GM19438 (cell line): ENCODE measurements at regions not wholly inside any gene's neighbourhood (a gene's known extent, or its start where the extent isn't known, plus 50 kb on each side); places are given as distances from the start of the nearest gene placed in this dataset.

ENCODE experiments used
- ATAC-seq: cut with Tn5 transposase; IDR thresholded peaks from one replicate; pipeline ENCODE4 v1.9.1; 2021; ENCODE audit warnings: low read depth; ENCODE audit not compliant: unreplicated experiment

DNA sequence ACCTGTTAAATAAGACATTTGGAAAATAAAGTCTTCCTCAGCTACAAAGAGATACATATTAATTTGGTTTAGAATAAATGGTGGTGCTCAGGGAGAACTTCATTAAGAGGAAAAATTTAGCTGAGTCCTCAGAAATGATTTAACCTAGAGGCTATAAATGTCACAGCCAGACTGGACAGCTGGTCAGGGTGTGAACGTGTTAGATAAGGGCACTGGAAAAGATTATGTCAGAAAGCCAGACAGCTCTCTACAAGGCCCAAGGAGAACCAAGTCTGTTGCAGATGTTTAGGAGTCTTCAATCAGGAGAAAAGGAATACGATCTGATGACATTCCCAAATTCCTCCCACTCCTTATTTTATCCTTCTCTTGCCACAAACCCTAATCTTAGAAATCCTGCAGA lies 265.2 kb downstream of the MAT2B start:
- ATAC-seq = no peak

DNA sequence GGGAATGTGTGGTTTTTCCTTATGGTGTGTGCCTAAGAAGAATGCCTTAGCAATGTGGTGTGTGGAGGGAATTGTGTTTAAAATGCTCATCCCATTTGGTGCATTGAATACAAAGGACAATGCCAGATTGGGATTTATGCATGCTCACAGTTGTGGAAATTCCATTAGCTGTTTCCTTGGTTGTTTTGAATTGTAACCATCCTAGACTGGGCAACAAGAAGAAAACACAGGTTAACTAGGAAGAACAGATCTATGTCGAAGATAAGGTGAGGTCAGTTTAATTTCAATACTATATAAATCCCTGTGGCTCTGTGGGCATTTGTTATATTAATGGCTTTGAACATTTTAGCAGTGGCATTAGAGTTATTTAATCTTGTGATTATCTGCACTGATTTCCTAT lies 266.8 kb downstream of the MAT2B start:
- ATAC-seq = no peak

DNA sequence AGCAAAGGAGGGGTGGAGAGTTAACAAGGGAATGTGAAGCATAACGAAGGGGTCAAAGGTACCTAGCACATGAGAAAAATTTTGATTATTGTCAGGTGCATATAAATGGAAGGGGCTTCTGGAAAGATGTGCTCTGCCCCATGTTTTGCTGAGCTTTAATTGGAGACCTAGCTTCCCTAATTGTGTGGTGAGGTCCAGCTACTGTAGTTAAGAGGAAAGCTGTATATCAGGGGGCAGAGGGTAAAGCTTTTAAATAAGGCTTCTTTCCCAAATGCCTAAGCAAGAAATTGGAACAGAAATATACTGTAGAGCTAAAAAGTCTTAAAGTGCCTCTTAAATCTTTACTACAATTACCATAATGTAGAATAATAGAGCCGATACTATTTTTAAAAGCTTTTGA lies 267.2 kb downstream of the MAT2B start:
- no peak for ATAC-seq

GRCh38 chr5:163773226-163773625 lies 267.8 kb downstream of the MAT2B start:
- no peak for ATAC-seq

- ATAC-seq = no peak
Observed at GRCh38 chr5:163789870-163790269, 284.5 kb downstream of the MAT2B start.

DNA sequence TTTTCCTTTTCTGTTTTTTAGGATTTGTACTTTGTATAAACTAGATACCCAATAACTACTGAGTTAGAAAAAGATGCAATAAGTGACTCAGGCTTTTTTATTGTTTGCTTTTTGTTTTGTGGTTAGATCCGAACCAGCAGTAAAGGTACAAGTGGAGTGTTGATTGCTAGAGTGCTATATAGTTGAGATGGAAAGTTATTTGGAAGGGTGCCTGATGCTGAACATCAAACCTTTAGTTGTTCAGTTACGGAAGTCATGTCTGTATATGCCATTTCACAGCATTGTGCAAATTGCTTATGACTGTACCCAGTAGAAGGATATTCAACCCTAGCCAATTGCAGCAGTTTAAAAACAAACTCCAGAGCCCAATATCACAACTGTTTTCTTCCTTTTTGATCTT lies 285.1 kb downstream of the MAT2B start:
- no peak for ATAC-seq

GRCh38 chr5:163794993-163795392 lies 289.6 kb downstream of the MAT2B start:
- ATAC-seq = no peak

DNA sequence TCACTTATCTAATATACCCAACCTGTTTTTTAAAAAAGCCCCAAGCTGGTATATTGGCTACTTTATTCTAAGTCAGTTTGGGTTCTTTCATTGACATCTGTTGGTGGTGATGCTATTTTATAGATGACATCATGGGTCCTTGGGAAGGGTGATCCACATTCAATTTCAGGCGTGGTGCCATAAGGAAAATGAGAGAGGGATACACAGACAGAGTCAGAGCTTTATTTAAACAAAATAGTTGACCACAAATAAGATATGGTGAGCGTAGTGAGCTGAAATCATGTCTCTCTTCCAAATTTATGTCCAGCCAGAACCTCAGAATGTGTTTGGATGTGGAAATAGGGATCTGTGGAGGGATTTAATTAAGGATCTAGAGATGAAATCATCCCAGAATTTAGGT lies 302.4 kb downstream of the MAT2B start:
- no peak for ATAC-seq

DNA sequence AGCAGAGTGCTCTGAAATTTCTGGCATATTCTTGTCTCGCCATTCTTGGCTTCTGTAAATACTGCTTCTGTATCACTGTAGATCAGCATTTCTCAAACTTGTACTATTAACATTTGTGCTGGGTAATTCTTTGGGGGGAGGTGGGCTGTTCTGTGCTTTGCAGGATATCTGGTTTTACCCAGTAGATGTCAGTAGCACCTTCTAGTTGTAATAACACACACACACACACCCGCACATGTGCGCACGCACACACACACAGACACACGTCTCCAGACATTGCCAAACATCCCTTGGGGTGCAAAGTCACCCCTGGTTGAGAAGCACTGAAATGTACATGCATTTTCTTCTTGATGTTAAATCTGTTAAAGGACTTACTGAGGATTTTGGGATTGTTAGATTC lies 304.1 kb downstream of the MAT2B start:
- ATAC-seq = no peak

DNA sequence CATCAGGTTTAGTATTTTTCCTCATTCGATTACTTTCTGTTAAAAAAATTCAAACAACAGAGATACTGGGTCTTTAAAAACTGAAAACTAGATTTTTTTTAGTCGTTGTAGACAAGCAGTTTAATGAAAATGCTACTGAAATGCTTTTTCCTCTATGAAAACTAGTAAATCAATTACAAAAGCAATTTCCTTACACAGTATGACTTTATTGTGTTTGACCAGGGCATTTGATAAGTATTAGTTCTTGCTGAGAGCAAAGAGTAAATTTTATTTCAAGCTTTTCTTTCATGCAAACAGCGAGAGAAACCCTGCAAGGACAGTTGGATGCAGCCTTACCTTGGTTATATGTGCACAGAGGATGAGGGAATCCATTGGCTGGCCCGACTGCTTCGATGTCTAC lies 308.5 kb downstream of the MAT2B start:
- ATAC-seq = no peak

DNA sequence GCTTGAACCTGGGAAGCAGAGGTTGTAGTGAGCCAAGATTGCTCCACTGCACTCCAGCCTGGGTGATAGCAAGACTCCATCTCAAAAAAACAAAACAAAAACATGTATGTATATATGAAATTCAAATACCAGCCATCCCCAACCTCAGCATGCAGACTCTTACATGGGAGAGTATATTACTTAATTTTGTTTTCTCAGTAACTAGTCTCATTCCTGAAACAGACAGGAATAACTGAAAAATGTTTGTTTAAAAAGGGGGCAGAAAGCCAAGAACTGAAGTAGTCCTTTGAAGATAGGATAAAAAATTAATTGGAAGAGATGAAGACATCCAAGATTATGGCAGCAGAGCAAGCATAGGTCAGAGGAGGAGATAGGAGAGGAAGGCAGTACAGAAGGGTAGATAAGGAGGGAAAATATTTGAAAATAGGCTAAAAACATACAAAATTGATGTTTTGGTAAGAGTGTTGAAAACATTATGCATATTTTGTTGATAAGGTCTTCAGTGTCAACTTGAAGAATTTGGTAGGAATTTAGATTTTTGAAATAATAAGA lies 309.9 kb downstream of the MAT2B start:
- ATAC-seq = no peak

GRCh38 chr5:163821142-163821541 lies 315.7 kb downstream of the MAT2B start:
- ATAC-seq = no peak

GRCh38 chr5:163822548-163822947 lies 317.1 kb downstream of the MAT2B start:
- ATAC-seq = no peak

DNA sequence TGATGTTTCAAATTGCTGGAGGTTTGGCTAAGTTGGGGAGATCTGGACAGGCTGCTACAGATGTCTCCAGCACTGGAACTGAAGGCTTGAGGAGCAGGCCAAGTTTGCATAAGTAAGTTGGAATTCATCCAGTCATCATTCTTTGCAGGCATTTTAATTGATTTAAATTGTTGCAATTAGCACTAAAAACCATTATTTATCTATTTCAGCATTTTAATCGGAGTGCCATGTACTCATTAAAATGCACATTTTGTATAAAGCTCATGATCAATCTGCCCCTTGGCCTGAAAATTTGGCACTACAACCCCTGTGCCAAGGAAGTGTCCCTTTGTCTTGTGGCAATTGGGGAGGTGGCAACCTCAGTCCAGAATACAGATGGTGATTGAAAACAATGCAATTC lies 320.2 kb downstream of the MAT2B start:
- no peak for ATAC-seq

- ATAC-seq = no peak
Observed at GRCh38 chr5:163826201-163826600, 320.8 kb downstream of the MAT2B start.

GRCh38 chr5:163832155-163832554 lies 326.7 kb downstream of the MAT2B start:
- no peak for ATAC-seq

DNA sequence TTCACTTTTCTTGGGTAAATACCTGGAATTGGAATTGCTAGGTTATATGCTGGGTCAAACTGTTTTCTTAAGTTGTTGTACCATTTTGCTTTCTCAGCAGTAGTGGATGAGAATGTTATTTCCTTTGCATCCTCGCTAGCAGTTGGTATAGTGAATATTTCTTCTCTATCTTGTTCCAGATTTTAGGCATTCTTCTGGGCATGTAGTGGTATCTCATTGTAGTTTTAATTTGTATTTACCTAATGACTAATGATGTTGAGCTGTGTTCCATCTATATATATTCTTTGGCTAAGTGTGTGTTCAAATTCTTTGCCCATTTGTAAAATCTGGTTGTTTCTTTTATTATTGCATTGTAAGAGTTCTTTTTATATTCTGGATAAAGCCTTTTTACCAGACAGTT lies 333.3 kb downstream of the MAT2B start:
- no peak for ATAC-seq

GRCh38 chr5:163846512-163846911 lies 341.1 kb downstream of the MAT2B start:
- ATAC-seq = no peak

- ATAC-seq = no peak
Observed at GRCh38 chr5:163855754-163856153, 350.3 kb downstream of the MAT2B start.

DNA sequence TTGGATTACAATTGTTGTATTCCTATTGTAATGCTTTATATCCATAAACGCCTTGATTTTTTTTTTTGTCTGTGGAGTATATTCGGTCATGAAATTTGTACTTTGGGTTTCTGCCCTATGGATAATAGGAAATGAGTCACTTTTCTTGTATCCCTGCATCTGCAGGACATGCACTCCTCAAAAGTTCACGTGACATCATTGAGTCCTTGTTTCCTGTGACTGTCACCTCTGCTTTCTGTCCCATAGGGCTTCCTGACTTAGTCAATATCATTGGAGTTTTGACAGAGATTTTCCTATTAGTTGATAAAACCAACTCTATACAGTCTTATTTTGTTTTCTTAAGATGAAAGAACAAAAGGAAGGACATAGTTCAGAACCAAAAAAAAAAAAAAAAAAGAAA lies 356.3 kb downstream of the MAT2B start:
- no peak for ATAC-seq

DNA sequence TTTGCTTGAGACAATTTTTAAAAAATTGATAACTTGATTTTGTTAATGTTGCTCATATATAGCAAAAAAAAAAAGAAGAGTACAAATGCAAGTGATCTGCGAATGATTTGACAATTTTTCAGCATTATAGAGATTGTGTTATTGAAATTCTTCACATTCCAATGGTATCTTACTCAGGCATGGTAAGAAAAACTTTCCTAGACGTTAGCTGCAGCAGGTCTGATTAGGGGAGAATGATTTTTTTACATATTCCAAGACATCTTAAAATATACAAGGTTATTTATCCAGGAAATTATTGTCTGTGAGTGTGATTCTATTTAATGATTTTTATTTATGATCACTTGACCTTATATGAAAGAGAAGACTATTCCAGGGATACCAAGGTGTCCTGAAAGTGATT lies 361.9 kb downstream of the MAT2B start:
- no peak for ATAC-seq

- ATAC-seq = no peak
Observed at GRCh38 chr5:163867738-163868137, 362.3 kb downstream of the MAT2B start.

DNA sequence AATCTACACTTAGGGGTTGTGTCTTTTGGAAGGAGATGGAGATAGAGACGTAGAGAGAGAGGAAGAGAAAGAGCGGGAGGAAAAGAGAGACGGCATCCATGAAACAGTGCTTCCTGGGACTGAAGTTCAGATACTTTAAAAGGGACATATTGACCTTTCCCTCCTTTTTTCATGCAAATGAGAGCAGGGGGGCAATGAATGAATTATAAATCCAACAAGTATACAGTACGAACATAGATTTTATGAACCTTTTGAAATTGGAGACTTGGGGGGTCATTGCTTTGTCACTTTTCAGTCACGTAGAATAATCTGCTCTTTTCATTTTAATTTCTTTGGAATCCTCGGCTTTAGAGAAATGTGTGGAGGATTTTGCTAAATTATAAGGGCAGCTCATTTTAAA lies 364.2 kb downstream of the MAT2B start:
- no peak for ATAC-seq
